ENCODE measurements at regions not wholly inside any gene's neighbourhood (a gene's known extent, or its start where the extent isn't known, plus 50 kb on each side); places are given as distances from the start of the nearest gene placed in this dataset.

DNA sequence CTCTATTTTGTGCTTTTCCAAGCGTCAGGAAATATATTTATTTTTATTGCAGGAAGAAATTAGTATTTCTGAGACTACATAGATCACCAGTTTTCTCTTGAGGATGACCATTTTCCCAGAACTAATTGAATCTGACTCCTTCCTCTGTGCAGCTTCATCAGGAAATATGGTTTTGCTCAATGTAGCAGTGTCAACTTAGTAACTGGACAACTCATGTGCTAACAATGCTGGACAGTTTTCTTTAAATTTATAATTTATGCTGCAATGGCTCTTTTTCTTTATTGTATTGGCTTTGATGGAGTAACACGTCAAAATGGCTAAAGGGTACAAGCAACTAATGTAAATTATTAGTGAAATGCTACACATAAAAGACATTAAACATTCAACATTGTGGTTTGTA is 531.5 kb downstream of the ANKRD50 start:
- CTCF ChIA-PET = no interaction called here
- Mint-ChIP-seq H3K27ac (no peak overlapping the region), H3K4me3 (no peak overlapping the region), H3K27me3 (no peaks in the 10 kb centered on the region), H3K9me3 (peaks cover 3% of the 10 kb centered on the region), H3K36me3 (no peaks in the 10 kb centered on the region), H3K4me1 (ENCODE audit: low read depth) (no peaks in the 10 kb centered on the region)
- POLR2A ChIA-PET = no interaction called here
- intact Hi-C loops (cut with micrococcal nuclease) = no loop called here
- no peak for DNase-seq

- peaks cover 6% of the 10 kb centered on the region for H3K9me3 Mint-ChIP-seq
- DNase-seq = no peak
- ChIA-PET CTCF (no interaction called here), POLR2A (no interaction called here)
- no peak overlapping the region for H3K4me3 Mint-ChIP-seq
- no peaks in the 10 kb centered on the region for H3K27me3 Mint-ChIP-seq
- intact Hi-C loops (cut with micrococcal nuclease) = no loop called here
- no peaks in the 10 kb centered on the region for H3K36me3 Mint-ChIP-seq
- no peaks in the 10 kb centered on the region for H3K4me1 Mint-ChIP-seq (ENCODE audit: low read depth)
- H3K27ac Mint-ChIP-seq = no peak overlapping the region
Measured at GRCh38 chr4:124183231-124183630, 529.3 kb downstream of the ANKRD50 start.

DNA sequence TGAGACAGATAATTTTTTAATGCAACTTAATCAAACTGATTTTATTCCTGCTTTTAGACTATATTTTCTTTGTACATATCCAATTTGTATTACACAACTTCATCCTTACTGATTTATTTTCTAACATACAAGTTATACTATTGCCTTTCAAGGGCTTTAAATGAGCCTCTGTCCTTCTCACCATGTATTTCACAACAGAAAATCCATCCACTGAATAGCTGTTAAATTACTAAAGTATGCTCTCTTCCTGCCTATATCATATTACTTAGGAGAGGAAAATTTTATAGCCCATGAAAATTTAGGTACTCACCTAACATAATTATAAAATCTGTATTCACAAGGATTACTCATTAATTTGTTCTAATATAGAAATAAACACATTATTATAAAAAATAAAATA is 528.6 kb downstream of the ANKRD50 start:
- H3K9me3 Mint-ChIP-seq = peaks cover 6% of the 10 kb centered on the region
- no peak for DNase-seq
- H3K4me1 Mint-ChIP-seq (ENCODE audit: low read depth) = no peaks in the 10 kb centered on the region
- CTCF ChIA-PET = no interaction called here
- no peaks in the 10 kb centered on the region for H3K36me3 Mint-ChIP-seq
- intact Hi-C loops (cut with micrococcal nuclease) = no loop called here
- POLR2A ChIA-PET = no interaction called here
- H3K4me3 Mint-ChIP-seq = no peak overlapping the region
- no peaks in the 10 kb centered on the region for H3K27me3 Mint-ChIP-seq
- H3K27ac Mint-ChIP-seq = no peak overlapping the region

GRCh38 chr4:124184792-124185191 is 527.7 kb downstream of the ANKRD50 start:
- no peak overlapping the region for H3K4me3 Mint-ChIP-seq
- DNase-seq = no peak
- no peak overlapping the region for H3K27ac Mint-ChIP-seq
- POLR2A ChIA-PET = no interaction called here
- H3K36me3 Mint-ChIP-seq = no peaks in the 10 kb centered on the region
- CTCF ChIA-PET = no interaction called here
- no peaks in the 10 kb centered on the region for H3K27me3 Mint-ChIP-seq
- intact Hi-C loops (cut with micrococcal nuclease) = no loop called here
- H3K4me1 Mint-ChIP-seq (ENCODE audit: low read depth) = no peaks in the 10 kb centered on the region
- H3K9me3 Mint-ChIP-seq = peaks cover 6% of the 10 kb centered on the region

DNA sequence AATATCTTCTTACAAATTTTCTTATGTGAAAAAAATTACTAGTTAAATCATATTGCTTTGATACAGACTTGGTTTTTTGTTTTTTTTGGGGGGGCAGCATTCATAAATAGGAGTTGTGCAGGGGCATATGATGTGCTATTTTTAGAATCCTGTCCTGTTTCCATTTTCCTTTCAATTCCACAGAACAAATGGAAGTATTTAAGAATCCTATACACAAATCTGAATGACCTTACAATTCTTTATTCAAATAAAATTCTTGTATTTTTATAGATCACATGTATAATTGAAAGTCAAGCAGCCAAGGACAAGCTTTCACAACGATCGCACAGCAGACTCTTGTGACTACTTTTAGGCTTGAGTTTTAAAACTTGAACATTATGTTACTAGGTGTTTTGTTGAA is 523.9 kb downstream of the ANKRD50 start:
- no peak for DNase-seq
- no peaks in the 10 kb centered on the region for H3K4me1 Mint-ChIP-seq (ENCODE audit: low read depth)

DNA sequence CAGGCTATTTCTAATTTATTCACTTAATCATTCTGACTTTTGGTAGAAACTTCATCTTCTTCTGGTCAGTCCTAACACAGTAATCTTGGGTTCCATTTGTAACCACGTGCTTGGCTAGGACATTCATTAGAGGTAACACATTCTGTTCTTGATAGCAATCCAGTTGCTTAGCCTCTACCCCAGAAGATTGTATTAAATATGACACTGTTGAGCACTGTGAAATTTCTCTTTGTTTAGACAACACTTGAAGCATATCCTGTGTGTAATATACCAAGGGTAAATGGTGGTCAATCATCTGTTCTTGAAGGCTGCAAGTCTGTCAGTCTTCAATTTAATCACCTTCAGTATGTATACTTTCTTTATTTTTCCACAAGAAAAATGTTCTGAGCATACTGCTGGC is 523.0 kb downstream of the ANKRD50 start:
- Mint-ChIP-seq H3K4me1 (ENCODE audit: low read depth) (no peaks in the 10 kb centered on the region), H3K9me3 (peaks cover 17% of the 10 kb centered on the region), H3K27me3 (no peaks in the 10 kb centered on the region), H3K4me3 (no peak overlapping the region), H3K36me3 (no peaks in the 10 kb centered on the region), H3K27ac (no peak overlapping the region)
- intact Hi-C loops (cut with micrococcal nuclease) = no loop called here
- DNase-seq = no peak
- CTCF ChIA-PET = no interaction called here
- POLR2A ChIA-PET = no interaction called here

More for the DNA sequence above, 523.9 kb downstream of the ANKRD50 start:
- H3K27me3 Mint-ChIP-seq = no peaks in the 10 kb centered on the region
- H3K36me3 Mint-ChIP-seq = no peaks in the 10 kb centered on the region
- no peak overlapping the region for H3K27ac Mint-ChIP-seq
- peaks cover 15% of the 10 kb centered on the region for H3K9me3 Mint-ChIP-seq
- intact Hi-C loops (cut with micrococcal nuclease) = no loop called here
- CTCF ChIA-PET = no interaction called here
- no peak overlapping the region for H3K4me3 Mint-ChIP-seq
- POLR2A ChIA-PET = no interaction called here

DNA sequence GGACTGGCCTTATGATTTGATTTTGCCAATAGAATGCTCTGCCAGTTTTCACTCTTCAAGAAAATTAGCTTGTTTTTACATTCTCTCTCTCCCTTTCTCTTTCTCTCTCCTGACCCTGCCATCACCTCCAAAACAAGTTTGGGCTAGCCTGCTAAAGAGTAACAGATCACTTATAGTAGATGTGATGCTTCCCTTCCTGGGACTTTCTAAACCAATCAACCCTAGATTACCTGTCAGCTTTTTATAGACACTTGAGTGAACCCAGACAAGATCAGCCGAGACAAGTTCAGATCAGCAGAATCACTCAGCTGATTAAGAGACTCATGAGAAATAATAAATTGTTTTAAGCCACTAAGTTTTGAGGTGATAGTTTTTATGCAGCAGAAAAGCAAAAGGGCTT is 521.2 kb downstream of the ANKRD50 start:
- intact Hi-C loops (cut with micrococcal nuclease) = loop anchor here (5.0 kb wide), 1 partner anchor 1024 kb away; no protein-coding TSS in a partner anchor
- no peaks in the 10 kb centered on the region for H3K27me3 Mint-ChIP-seq

GRCh38 chr4:124192544-124192943 is 520.0 kb downstream of the ANKRD50 start:
- H3K4me3 Mint-ChIP-seq = no peak overlapping the region

More for the DNA sequence above, 521.2 kb downstream of the ANKRD50 start:
- no peak for DNase-seq
- H3K4me3 Mint-ChIP-seq = no peak overlapping the region
- POLR2A ChIA-PET = no interaction called here
- CTCF ChIA-PET = no interaction called here
- H3K27ac Mint-ChIP-seq = no peak overlapping the region
- H3K36me3 Mint-ChIP-seq = no peaks in the 10 kb centered on the region
- peaks cover 20% of the 10 kb centered on the region for H3K9me3 Mint-ChIP-seq
- no peaks in the 10 kb centered on the region for H3K4me1 Mint-ChIP-seq (ENCODE audit: low read depth)

GRCh38 chr4:124199185-124199584 is 513.3 kb downstream of the ANKRD50 start:
- Mint-ChIP-seq H3K36me3 (no peaks in the 10 kb centered on the region), H3K4me1 (ENCODE audit: low read depth) (no peaks in the 10 kb centered on the region), H3K9me3 (peaks cover 7% of the 10 kb centered on the region), H3K4me3 (no peak overlapping the region), H3K27me3 (no peaks in the 10 kb centered on the region), H3K27ac (no peak overlapping the region)
- intact Hi-C loops (cut with micrococcal nuclease) = no loop called here
- no peak for DNase-seq
- ChIA-PET CTCF (no interaction called here), POLR2A (no interaction called here)

More at GRCh38 chr4:124192544-124192943, 520.0 kb downstream of the ANKRD50 start:
- Mint-ChIP-seq H3K9me3 (peaks cover 20% of the 10 kb centered on the region), H3K4me1 (ENCODE audit: low read depth) (no peaks in the 10 kb centered on the region), H3K27me3 (no peaks in the 10 kb centered on the region), H3K36me3 (no peaks in the 10 kb centered on the region), H3K27ac (no peak overlapping the region)
- intact Hi-C loops (cut with micrococcal nuclease) = loop anchor here (5.0 kb wide), 1 partner anchor 1025 kb away; no protein-coding TSS in a partner anchor
- CTCF ChIA-PET = no interaction called here
- POLR2A ChIA-PET = no interaction called here
- DNase-seq = no peak

GRCh38 chr4:124199755-124200154 is 512.8 kb downstream of the ANKRD50 start:
- Mint-ChIP-seq H3K27ac (no peak overlapping the region), H3K36me3 (no peaks in the 10 kb centered on the region), H3K4me3 (no peak overlapping the region), H3K9me3 (peaks cover 4% of the 10 kb centered on the region), H3K4me1 (ENCODE audit: low read depth) (no peaks in the 10 kb centered on the region), H3K27me3 (no peaks in the 10 kb centered on the region)
- POLR2A ChIA-PET = no interaction called here
- CTCF ChIA-PET = no interaction called here
- no peak for DNase-seq
- intact Hi-C loops (cut with micrococcal nuclease) = no loop called here

GRCh38 chr4:124201636-124202035 is 510.9 kb downstream of the ANKRD50 start:
- intact Hi-C loops (cut with micrococcal nuclease) = no loop called here
- Mint-ChIP-seq H3K36me3 (no peaks in the 10 kb centered on the region), H3K4me1 (ENCODE audit: low read depth) (no peaks in the 10 kb centered on the region), H3K27ac (no peak overlapping the region), H3K4me3 (no peak overlapping the region), H3K9me3 (no peaks in the 10 kb centered on the region), H3K27me3 (no peaks in the 10 kb centered on the region)
- DNase-seq = no peak
- POLR2A ChIA-PET = no interaction called here
- CTCF ChIA-PET = no interaction called here

GRCh38 chr4:124202099-124202498 is 510.4 kb downstream of the ANKRD50 start:
- intact Hi-C loops (cut with micrococcal nuclease) = no loop called here
- Mint-ChIP-seq H3K27me3 (no peaks in the 10 kb centered on the region), H3K4me3 (no peak overlapping the region), H3K4me1 (ENCODE audit: low read depth) (no peaks in the 10 kb centered on the region), H3K27ac (no peak overlapping the region), H3K36me3 (no peaks in the 10 kb centered on the region), H3K9me3 (no peaks in the 10 kb centered on the region)
- POLR2A ChIA-PET = no interaction called here
- CTCF ChIA-PET = no interaction called here
- DNase-seq = no peak

DNA sequence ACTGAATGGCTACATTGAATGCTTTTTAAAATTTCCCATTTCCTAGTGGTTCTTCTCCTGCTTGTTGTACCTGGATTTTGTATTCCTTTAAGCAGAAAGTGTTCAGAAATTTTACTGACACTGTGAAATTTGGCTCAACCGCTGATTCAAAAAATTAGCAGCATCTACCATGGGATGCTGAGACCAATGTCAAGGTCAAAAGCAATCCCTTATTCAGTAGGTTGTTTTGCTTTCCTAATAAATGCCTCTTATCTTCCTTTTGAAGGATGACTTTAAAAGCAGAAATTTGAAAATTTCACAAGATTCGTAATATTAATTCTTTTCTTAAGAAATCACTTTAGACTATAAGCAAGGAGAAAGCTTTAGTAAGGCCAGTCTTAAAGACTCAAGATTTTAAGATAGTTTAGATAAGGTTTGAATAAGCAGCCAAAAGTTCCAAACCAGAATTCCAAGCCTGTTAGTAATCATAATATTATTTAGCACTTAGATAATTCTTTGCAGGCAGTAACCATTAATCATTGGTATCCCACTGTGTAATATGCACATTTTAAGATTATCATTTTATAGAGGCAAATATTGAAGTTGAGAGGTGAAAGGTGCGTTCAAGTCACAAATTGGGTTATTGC is 508.8 kb downstream of the ANKRD50 start:
- H3K27ac Mint-ChIP-seq = no peak overlapping the region
- ChIA-PET CTCF (no interaction called here), POLR2A (no interaction called here)
- H3K4me3 Mint-ChIP-seq = no peak overlapping the region
- intact Hi-C loops (cut with micrococcal nuclease) = no loop called here
- DNase-seq = no peak
- H3K27me3 Mint-ChIP-seq = no peaks in the 10 kb centered on the region
- H3K9me3 Mint-ChIP-seq = no peaks in the 10 kb centered on the region
- H3K36me3 Mint-ChIP-seq = no peaks in the 10 kb centered on the region
- H3K4me1 Mint-ChIP-seq (ENCODE audit: low read depth) = no peaks in the 10 kb centered on the region

All from activated CD4-positive, alpha-beta memory T cell treated with anti-CD3 and anti-CD28 coated beads for 36 hours (primary cell).